ENCODE measurements at regions not wholly inside any gene's neighbourhood (a gene's known extent, or its start where the extent isn't known, plus 50 kb on each side); places are given as distances from the start of the nearest gene placed in this dataset.

GRCh38 chrX:69083801-69084200 is 81.5 kb downstream of the PJA1 start:
- DNase-seq (ENCODE audit: low spot score): no peak

DNA sequence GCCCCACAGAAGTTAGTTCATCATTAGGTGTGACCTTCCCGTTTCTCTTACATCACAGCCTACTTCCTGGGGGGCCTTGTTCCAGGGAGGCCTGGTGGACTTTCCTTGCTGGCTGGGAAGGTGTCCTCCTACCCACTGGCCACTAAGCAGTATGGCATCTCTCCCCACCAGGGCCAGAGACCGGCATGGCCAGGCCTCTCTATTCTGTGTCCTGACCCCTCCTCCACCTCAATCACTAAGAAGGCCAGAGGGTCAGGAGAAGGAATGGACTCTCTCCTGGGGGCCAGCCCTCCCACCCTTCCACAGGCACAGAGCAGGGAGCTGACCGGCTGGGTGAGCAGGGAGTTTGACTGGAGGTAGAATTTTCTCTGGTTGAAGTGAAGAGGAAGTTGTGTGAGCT is 81.9 kb downstream of the PJA1 start:
- no peak for DNase-seq (ENCODE audit: low spot score)

GRCh38 chrX:69082753-69083150 is 82.5 kb downstream of the PJA1 start:
- DNase-seq (ENCODE audit: low spot score): no peak

DNA sequence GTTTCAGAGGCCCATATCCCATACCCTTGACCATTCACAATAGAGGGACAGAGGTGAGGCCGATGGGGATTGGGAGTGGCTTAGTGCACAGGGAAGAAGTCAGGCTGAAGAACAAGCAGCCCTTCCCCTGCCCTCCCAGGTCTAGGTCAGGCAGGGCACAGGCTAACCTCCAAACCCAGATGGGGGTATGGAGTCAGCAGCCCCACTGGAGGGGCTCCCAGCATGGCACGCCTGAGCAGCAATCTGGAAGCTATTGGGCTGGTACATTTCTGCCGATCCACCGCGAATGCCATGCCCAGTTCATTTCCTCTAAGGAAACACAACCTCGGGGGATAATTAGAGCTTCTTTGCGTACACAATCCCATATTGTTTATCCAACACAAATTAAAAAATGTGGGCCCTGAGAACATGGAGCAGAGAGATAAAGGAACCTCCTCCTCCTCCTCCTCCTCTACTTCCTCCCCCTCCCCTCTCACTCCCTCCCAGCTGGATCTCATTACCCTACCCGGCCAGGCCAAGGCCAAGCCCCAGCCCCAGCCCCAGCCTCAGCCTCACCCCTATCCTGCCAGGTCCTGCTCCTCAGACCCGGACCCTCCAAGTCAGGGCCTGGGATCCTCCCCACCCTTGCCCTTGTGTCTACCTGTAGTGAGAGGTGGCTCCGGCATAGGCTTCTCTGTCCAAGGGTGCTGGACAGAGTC is 83.0 kb downstream of the PJA1 start:
- no peak for DNase-seq (ENCODE audit: low spot score)

- no peak for DNase-seq (ENCODE audit: low spot score)
Measured at GRCh38 chrX:69080855-69081465, 84.3 kb downstream of the PJA1 start.

DNA sequence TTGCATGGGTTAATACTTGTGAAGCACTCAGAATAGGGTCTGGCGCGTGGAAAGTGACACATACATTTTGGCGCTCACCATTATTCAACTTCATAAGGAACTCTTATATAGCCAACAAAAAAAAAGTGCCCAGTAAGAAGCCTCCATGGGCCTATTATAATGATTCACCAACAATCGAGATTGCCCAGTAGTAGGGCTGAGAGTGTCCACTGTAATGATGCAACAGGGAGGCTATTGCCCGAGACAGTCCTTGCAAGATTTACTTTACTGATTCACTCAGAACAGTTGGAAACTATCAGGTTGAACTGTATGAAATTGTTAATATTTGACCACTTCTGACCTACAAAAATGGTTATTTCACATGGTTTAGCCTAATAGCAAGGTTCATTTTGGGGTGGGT is 86.0 kb downstream of the PJA1 start:
- no peak for DNase-seq (ENCODE audit: low spot score)

GRCh38 chrX:69077895-69078455 is 87.3 kb downstream of the PJA1 start:
- no peak for DNase-seq (ENCODE audit: low spot score)

GRCh38 chrX:69076088-69076487 is 89.2 kb downstream of the PJA1 start:
- no peak for DNase-seq (ENCODE audit: low spot score)

DNA sequence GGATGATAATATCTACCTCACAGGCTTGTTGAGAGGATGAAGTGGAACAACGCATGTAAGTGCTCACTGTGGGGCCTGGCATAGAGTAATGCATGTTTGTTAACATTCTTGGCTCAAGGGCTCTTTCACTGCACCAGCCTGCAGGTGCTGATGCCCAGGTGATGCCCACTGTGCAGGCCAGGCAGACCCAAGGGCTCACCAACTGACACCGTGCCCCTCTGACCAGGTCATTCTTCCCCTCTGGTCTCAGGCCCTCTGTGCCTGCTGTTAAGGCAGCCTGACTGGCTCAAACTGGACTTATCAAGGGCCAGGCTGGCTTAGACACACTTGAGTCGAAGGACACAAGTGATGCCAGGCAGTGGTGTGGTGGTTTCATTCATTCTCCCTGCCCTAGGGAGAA is 90.5 kb downstream of the PJA1 start:
- DNase-seq (ENCODE audit: low spot score): no peak

GRCh38 chrX:69073721-69074120 is 91.5 kb downstream of the PJA1 start:
- DNase-seq (ENCODE audit: low spot score): no peak

GRCh38 chrX:69073241-69073640 is 92.0 kb downstream of the PJA1 start:
- DNase-seq (ENCODE audit: low spot score): no peak

DNA sequence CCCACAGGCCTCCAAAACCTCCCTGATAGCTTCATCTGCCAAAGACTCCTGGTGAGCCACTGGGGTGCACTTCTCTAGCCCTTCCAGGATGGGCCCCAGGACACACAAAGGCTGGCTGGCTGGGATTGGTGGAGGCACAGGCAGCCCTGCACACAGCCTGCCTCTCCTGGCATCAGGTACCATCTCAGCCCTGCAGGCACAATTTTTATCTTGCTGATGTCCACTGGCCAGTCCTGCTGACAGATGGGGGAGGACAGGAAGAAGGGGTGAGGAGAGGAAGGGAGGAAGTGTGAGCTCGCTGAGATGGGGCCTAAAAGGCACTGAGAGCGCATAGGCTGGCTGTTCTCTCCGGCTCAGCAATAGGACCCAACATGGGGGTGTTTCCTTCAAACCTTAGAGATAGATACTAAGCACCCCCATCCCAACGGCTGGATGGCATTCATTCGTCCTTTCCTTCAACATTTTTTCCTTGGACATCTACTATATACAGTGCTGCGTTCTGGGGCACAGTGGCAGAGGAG is 92.7 kb downstream of the PJA1 start:
- DNase-seq (ENCODE audit: low spot score): no peak

DNA sequence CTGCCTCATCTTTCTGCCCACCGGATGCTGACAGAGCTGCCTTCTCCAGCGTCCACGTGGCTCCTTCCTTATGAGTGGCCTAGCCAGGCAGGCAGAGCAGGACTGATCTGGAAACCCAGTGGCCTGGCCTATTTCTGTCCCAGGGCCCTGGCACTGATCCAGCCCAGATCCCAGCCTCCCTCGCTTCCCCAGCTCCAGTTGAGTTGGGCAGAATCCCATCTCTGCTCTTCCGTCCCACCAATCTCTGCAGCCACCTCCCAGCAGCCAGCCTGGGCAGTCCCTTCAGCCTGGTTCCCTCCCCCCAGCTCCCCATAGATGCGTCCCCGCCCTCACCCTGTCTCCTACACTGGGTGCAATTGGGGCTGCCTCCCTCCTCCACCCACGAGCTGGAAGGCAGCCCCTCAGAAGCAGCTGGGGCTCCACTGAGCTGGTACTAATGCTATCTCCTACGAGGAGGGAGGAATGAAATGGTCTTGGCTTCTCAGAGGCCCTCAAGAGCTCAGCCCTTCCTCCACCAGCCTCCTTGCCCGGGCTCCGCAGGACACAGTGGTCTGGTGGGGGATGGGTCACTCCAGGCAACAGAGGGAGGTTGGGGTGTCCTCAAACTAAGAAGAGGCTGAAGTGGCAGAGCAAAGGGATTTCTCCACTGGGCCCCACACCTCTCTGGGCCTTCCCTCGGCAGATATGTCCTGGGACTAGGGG is 94.2 kb downstream of the PJA1 start:
- peak; percentile 2 for DNase-seq (ENCODE audit: low spot score)

GRCh38 chrX:69069876-69070275 is 95.4 kb downstream of the PJA1 start:
- no peak for DNase-seq (ENCODE audit: low spot score)

DNA sequence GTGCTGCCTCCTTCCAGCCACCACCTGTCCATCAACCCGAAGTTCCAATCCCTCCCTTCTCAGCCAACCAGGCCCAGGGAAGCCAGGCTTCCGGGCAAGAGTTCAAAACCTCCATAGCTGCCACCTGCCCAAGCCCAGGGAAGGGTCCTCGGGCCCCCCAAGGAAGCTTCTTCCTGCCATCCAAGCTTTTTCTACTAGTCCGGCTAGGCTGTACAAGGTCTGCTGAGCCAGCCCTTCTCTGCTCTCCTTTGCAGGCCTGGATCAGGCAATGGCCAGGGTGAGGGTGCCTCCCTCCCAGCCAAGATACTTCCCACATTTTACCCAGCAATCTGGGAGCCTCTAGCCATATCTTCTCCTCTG is 96.2 kb downstream of the PJA1 start:
- no peak for DNase-seq (ENCODE audit: low spot score)

DNA sequence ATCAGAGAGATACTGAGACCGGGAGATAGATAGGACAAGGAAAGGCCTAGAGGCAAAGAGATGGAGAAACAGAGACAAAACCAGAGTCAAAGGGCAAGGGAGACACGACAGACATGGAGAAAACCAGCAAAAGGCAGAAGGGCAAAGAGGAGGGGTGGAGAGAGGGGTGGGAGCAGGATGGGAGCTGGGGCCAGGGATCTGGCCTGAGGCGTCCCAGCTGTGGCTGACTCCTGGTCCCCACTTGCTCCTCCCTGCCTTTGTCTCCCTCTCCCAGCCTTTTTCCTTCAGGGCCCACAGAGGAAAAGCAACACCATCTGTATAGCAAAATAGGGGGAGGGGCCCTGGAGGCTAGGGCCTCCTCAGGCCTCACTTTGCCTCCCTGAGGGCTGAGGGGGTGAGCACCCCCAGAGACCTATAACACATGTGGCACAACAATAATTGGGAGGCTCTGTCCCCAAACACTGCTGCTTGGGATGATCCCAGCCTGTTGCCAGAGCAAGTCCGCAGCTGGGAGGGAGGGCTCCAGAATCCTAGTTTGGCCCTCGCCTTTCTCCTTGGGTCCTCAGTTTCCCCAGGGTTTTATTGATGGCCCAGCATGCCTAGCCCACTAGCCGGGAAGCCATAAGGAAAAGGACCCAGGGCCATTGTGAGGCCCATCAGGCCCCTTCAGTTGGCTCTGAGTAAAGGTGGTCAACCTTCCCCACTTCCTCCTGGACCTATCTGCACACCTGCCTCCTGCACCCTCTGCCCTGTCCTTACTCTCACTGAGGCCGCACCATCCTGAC is 96.8 kb downstream of the PJA1 start:
- no peak for DNase-seq (ENCODE audit: low spot score)

GRCh38 chrX:69067841-69068240 is 97.4 kb downstream of the PJA1 start:
- DNase-seq (ENCODE audit: low spot score): no peak

DNA sequence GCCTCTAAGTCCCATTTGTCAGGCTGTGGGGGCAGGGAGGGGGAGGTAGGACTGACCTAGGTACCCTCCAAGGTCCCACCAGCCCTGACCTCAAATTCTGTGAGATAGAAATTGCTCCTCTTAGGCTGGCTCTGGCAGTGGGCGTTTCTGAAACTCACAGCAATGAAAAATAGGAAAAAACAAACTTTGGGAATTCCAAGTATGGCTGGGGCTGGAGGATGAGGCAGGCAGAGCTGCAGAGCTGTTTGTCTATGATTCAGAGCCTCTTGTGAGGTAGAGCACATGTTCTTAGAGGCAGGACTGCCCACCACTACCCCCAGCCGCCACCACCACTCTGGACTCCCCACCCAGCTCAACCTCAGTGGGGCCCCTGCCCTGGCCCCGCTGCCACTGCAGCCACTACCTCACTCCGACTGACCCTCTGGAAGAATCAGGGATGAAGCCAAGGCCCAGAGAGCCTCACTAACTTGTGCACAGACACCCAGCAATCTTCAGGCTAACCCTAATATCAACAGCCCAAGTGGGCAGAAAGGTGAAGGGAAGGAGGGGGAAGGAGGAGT is 98.2 kb downstream of the PJA1 start:
- no peak for DNase-seq (ENCODE audit: low spot score)

GRCh38 chrX:69066021-69066757 is 99.1 kb downstream of the PJA1 start:
- no peak for DNase-seq (ENCODE audit: low spot score)

- no peak for DNase-seq (ENCODE audit: low spot score)
Measured at GRCh38 chrX:69065451-69065850, 99.8 kb downstream of the PJA1 start.

- DNase-seq (ENCODE audit: low spot score): no peak
Measured at GRCh38 chrX:69063486-69063885, 101.8 kb downstream of the PJA1 start.
